ENCODE measurements at regions not wholly inside any gene's neighbourhood (a gene's known extent, or its start where the extent isn't known, plus 50 kb on each side); places are given as distances from the start of the nearest gene placed in this dataset.
"Not testable (repeated sequence)": the region's sequence is repeated elsewhere in the genome, so short reads cannot be mapped to it uniquely, and the experiment has no call there.

DNA sequence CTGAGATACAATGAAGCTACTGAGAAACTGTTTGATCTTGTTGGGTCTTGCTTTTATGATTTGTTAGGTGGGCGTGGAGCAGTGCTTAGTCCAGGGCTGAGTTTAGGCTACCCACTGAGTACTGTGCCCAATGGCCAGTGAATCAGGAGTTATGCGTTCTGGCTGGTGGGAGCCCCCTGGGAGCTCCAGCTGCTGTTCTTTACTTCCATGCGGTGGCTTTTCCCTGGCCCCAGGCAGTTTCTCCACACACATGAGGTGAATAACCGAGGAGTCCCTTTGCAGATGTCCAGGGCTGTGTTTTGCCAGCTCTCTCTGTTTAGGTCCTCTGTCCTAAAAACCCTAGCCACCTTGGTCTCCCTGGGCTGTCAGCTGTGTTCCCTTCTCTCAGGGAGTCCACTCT is 106.5 kb downstream of the KLF13 start:
- H3K4me1 Mint-ChIP-seq: peaks cover 47% of the 10 kb centered on the region
- no peak overlapping the region for H3K4me3 Mint-ChIP-seq
- H3K27me3 Mint-ChIP-seq: no peaks in the 10 kb centered on the region
- H3K36me3 Mint-ChIP-seq (ENCODE audit: low read depth): no peaks in the 10 kb centered on the region
- no peaks in the 10 kb centered on the region for H3K9me3 ChIP-seq (ENCODE audit: control insufficient read depth, low read length, poor library complexity, severe bottlenecking)
- no peak for DNase-seq
- ATAC-seq: no peak
- H3K27ac Mint-ChIP-seq: peak overlapping the region; percentile 99

DNA sequence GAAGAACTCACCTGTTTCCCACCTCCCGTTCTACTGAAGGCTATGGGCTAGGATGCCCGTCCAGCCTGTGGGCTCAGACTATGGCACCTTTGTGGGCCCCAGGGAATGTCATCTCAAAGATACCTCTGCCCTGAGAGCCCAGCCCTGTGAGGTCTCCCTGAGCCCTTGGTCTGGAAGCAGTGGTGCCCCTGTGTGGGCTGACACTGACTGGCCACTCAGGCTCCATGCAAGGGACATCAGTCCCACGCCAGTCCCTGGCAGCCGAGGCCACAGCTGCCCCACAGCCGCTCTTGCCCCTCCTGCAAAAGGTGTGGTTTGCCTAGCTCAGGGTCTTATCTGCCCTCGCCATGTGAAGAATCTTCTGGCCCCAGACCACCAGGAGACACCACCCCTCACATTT is 106.9 kb downstream of the KLF13 start:
- peak overlapping the region; percentile 99 for H3K27ac Mint-ChIP-seq
- H3K9me3 ChIP-seq (ENCODE audit: control insufficient read depth, low read length, poor library complexity, severe bottlenecking): no peaks in the 10 kb centered on the region
- no peak for ATAC-seq
- H3K4me3 Mint-ChIP-seq: no peak overlapping the region
- peaks cover 51% of the 10 kb centered on the region for H3K4me1 Mint-ChIP-seq
- no peaks in the 10 kb centered on the region for H3K27me3 Mint-ChIP-seq
- no peaks in the 10 kb centered on the region for H3K36me3 Mint-ChIP-seq (ENCODE audit: low read depth)
- DNase-seq: no peak

DNA sequence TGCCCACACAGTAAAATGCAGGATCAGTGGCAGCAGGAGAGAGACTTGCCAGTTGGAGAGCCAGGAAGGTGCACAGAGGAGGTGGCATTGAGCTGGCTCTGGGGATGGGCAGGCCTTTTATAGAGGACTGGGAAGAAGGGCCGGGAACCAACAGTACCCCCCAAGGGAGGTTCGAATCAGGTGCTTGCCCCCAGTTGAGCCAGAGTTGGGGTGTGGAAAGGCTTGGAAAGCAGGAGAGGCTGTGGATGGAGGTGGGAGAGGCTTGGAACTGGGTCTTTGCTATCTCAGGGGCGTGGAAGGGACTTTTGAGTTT is 107.6 kb downstream of the KLF13 start:
- ATAC-seq (no peak), DNase-seq (no peak)
- Mint-ChIP-seq H3K4me1 (peaks cover 53% of the 10 kb centered on the region), H3K4me3 (peak overlapping the region; percentile 90), H3K27ac (peak overlapping the region; percentile 99), H3K36me3 (ENCODE audit: low read depth) (no peaks in the 10 kb centered on the region), H3K27me3 (no peaks in the 10 kb centered on the region)
- H3K9me3 ChIP-seq (ENCODE audit: control insufficient read depth, low read length, poor library complexity, severe bottlenecking): no peaks in the 10 kb centered on the region

DNA sequence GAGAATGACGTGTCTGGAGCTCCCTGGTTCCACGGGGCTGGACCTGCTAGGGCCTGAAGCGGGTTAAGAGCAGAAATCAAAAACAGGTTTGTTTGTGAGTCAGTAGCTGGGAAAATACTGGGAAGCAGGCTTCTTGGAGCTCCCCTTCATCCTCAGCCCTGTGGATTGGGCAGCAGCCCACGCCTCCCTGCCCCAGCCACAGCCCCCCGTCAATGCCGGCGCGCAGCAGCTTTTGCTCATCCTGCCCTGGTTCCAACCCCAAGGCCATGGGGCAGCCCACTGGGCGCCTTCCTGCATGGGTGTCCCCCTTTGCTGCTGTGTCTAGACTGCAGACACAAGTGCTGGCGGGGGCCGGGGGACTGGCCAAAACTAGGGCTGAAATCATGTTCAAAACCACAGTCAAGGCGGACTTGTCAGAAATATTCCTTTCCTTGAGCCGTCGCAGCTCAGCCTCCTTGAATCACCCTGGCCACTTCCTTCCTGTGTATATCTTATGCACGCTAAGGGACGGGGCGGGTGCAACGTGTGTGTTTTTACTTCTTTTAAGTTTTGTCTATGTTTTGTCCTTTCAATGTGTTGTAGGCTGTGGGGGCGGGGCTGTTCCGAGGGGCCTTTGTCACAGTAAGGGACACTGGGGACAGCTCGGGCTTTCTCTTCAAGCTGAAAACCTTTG is 108.1 kb downstream of the KLF13 start:
- H3K4me1 Mint-ChIP-seq: peaks cover 57% of the 10 kb centered on the region
- peak overlapping the region; percentile 90 for H3K4me3 Mint-ChIP-seq
- DNase-seq (peak; percentile 41 to 64 (median 56)), ATAC-seq (peak; percentile 73)
- no peaks in the 10 kb centered on the region for H3K36me3 Mint-ChIP-seq (ENCODE audit: low read depth)
- H3K27me3 Mint-ChIP-seq: no peaks in the 10 kb centered on the region
- H3K9me3 ChIP-seq (ENCODE audit: control insufficient read depth, low read length, poor library complexity, severe bottlenecking): no peaks in the 10 kb centered on the region
- H3K27ac Mint-ChIP-seq: peak overlapping the region; percentile 99

DNA sequence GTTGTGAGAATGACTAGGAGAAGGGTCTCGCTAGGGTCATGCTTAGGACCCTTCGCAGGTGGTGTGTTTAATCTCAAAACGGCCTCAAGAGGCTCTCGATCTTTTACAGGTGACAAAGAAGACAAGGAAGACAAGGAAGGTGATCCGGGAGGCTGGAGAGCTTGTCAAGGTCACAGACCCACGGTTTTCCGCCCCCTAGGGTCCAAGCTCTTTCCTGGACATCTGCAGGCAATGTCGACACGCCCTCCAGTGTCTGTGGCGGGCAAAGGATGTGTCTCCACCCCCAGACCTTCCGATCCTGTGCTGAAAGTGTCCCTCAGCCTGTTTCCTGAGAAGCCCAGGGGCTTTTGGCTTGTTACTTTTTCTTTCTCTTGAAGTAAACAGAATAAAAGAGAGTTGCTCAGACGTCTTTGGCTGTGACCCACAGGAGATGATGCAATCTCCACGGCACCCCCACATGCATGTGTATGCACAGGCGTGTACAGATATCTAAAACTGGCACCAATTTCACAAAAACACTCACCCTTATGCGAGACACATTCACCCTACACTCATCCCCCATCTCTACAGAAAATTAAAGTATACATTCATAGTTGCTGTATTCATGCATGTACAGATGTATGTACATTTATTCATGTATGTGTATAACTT is 108.8 kb downstream of the KLF13 start:
- Mint-ChIP-seq H3K36me3 (ENCODE audit: low read depth) (no peaks in the 10 kb centered on the region), H3K4me3 (peak overlapping the region; percentile 90), H3K27me3 (no peaks in the 10 kb centered on the region), H3K4me1 (peaks cover 53% of the 10 kb centered on the region), H3K27ac (peak overlapping the region; percentile 99)
- no peaks in the 10 kb centered on the region for H3K9me3 ChIP-seq (ENCODE audit: control insufficient read depth, low read length, poor library complexity, severe bottlenecking)
- ATAC-seq (peak; percentile 82), DNase-seq (peak; percentile 39 to 56 (median 55))

DNA sequence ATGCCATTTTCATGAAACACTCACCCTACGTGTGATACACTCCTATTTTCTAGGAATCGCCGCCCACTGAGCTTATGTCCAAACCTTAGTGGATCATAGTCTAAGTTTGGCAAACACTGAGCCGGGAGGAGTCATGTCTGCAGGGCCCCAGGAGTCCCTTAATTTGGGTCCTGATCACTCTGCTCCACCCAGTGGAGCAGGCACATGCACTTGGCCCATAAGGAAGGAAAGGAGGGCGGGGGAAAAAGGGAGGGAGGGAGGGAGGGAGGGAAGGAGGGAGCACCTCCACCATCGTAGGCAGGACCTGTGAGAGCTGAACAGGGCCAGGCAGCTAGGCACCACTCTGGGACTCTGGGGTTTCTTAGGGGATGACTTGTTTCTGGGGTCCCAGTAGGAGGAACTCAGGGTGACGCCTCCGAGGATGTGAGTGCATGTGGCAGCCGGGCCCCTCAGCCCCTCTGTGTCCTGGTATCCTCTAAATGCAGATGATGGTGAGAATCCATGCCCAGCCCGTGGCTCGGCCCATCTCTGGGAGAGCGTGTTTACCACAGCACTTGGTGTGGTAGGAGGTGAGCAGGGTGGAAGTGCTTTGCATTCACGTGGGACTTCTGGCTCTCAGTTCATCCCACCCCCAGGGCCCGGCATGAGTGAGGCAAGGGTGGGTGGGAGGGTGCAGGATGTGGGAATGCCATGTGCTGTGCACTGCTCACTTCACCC is 109.4 kb downstream of the KLF13 start:
- H3K27ac Mint-ChIP-seq: peak overlapping the region; percentile 99
- no peaks in the 10 kb centered on the region for H3K27me3 Mint-ChIP-seq
- H3K4me3 Mint-ChIP-seq: peak overlapping the region; percentile 90
- no peaks in the 10 kb centered on the region for H3K9me3 ChIP-seq (ENCODE audit: control insufficient read depth, low read length, poor library complexity, severe bottlenecking)
- DNase-seq: no peak
- no peak for ATAC-seq
- H3K4me1 Mint-ChIP-seq: peaks cover 54% of the 10 kb centered on the region
- no peaks in the 10 kb centered on the region for H3K36me3 Mint-ChIP-seq (ENCODE audit: low read depth)

DNA sequence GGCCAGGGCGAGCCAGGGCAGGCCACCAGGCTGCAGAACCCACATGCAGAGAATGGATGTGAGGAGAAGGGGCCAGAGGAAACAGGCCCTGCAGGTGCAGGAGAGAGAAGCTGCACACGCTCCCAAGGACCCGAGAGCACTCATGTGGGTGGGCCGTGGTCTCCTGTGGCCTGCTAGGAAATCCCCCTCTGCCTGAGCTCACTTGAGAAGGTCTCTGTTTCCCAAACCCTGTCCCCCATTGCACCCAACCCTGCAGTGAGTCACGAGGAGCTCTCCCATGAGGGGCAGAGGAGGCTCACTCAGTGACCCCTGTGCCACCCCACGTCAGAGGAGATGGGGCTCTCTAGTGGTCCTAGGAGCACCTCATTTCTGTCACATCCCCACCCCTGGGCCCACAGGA is 111.1 kb downstream of the KLF13 start:
- ATAC-seq (no peak), DNase-seq (peak in 1 of 3 donors; percentile 22)
- Mint-ChIP-seq H3K4me1 (peaks cover 57% of the 10 kb centered on the region), H3K27me3 (no peaks in the 10 kb centered on the region), H3K4me3 (peak overlapping the region; percentile 21), H3K36me3 (ENCODE audit: low read depth) (no peaks in the 10 kb centered on the region), H3K27ac (peak overlapping the region; percentile 99)
- H3K9me3 ChIP-seq (ENCODE audit: control insufficient read depth, low read length, poor library complexity, severe bottlenecking): no peaks in the 10 kb centered on the region

DNA sequence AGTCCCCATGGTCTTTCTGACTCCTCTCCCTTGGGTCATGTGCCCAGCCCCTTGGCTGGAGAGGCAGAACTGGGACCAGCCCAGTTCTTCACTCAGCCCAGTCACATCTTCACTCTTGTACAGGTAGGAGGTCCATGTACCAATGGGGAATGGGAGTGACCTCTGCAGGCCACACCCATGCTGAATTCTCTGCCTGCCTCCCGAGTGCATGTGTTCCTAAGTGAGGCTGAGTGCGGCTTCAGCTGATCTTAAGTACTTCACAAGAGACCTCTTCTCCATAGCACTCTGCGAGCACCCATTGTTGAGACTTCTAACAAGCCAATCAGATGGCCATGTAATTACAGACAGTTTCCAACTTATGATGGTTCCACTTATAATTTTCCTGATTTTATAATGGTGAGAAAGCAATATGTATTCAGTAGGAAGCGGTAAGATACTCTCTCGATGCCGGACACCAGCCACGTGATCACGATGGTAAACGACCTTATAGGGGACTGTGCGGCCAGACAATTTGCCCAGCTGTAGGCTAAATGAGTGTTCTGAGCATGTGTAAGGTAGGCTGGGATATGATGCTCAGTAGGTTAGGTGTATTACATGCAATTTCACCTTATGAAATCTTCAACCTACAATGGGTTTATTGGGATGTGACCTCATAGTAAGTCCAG is 112.1 kb downstream of the KLF13 start:
- DNase-seq (no peak), ATAC-seq (no peak)
- H3K27me3 Mint-ChIP-seq: no peaks in the 10 kb centered on the region
- H3K27ac Mint-ChIP-seq: peak overlapping the region; percentile 99
- H3K4me3 Mint-ChIP-seq: peak overlapping the region; percentile 52
- H3K9me3 ChIP-seq (ENCODE audit: control insufficient read depth, low read length, poor library complexity, severe bottlenecking): no peaks in the 10 kb centered on the region
- H3K36me3 Mint-ChIP-seq (ENCODE audit: low read depth): no peaks in the 10 kb centered on the region
- peaks cover 56% of the 10 kb centered on the region for H3K4me1 Mint-ChIP-seq

DNA sequence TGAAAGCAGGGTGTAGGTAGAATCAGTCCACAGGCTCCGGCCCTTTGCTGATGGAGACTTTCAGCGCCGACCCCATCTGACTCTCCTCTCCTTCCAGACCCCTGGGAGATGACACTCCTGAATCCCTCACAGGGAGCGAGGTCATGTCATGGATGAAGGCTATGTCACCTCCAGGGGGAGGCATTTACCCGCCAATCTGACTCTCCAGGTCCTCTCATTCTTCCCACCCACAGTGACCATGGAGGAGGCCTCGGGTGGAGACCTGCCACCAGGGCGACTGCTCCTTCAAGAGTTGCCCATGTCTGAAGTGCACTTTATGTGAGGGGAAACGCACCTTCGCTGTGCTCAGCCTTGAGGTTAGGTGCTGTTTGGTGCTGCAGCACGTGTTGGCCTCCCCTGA is 112.7 kb downstream of the KLF13 start:
- no peak overlapping the region for H3K4me3 Mint-ChIP-seq
- H3K27ac Mint-ChIP-seq: peak overlapping the region; percentile 99

DNA sequence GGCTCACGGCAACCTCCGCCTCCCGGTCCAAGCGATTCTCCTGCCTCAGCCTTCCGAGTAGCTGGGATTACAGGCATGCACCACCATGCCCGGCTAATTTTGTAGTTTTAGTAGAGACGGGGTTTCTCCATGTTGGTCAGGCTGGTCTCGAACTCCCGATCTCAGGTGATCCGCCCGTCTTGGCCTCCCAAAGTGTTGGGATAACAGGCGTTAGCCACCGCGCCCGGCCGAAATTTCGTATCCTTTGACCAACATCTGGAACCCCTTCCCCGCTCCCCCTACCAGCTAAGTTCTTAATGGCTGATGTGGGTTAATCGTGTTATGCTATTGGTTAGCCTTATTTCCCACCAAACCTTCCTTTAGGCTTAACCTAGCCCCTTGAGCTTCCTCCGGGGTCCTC is 113.6 kb downstream of the KLF13 start:
- ATAC-seq; H3K36me3 Mint-ChIP-seq (ENCODE audit: low read depth); H3K9me3 ChIP-seq (ENCODE audit: control insufficient read depth, low read length, poor library complexity, severe bottlenecking); H3K27me3 Mint-ChIP-seq; DNase-seq: not testable (repeated sequence)
- Mint-ChIP-seq H3K4me3 (peak overlapping the region; percentile 62), H3K4me1 (peaks cover 44% of the 10 kb centered on the region), H3K27ac (peak overlapping the region; percentile 99)

More for the DNA sequence above, 112.7 kb downstream of the KLF13 start:
- Mint-ChIP-seq H3K27me3 (no peaks in the 10 kb centered on the region), H3K4me1 (peaks cover 53% of the 10 kb centered on the region), H3K36me3 (ENCODE audit: low read depth) (no peaks in the 10 kb centered on the region)
- H3K9me3 ChIP-seq (ENCODE audit: control insufficient read depth, low read length, poor library complexity, severe bottlenecking): no peaks in the 10 kb centered on the region
- no peak for DNase-seq
- ATAC-seq: no peak

DNA sequence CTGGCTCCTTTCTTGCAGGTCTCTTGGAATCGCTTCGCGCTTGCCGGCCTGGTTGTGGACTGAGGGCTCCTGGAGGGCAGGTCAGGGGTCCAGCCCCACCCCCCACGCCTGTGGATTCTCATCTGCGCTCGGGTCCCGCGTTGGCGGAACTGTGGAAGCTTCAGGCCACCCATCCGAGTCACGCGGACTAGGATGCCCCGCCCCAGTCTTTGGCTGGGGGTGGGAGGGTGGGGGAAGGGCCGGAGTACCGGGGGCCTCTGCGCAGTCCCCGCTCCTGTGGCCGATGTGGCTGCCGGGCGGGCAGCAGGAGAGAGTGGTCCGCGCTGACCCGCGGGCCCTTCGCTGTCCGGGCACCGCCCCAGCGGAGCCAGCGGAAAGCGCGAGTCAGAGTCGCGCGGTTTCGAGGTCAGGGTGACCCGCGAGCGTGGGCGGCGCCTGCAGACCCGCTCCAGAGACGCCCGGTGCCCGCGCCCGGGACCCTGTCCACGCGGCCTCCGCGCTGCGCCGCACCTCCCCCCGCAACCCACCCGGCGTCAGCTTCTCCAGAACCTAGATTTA is 114.2 kb downstream of the KLF13 start:
- Mint-ChIP-seq H3K4me3 (peak overlapping the region; percentile 75), H3K36me3 (ENCODE audit: low read depth) (no peaks in the 10 kb centered on the region), H3K4me1 (peaks cover 40% of the 10 kb centered on the region), H3K27ac (no peak overlapping the region), H3K27me3 (no peaks in the 10 kb centered on the region)
- no peaks in the 10 kb centered on the region for H3K9me3 ChIP-seq (ENCODE audit: control insufficient read depth, low read length, poor library complexity, severe bottlenecking)
- peak; percentile 46 for ATAC-seq
- DNase-seq: no peak

DNA sequence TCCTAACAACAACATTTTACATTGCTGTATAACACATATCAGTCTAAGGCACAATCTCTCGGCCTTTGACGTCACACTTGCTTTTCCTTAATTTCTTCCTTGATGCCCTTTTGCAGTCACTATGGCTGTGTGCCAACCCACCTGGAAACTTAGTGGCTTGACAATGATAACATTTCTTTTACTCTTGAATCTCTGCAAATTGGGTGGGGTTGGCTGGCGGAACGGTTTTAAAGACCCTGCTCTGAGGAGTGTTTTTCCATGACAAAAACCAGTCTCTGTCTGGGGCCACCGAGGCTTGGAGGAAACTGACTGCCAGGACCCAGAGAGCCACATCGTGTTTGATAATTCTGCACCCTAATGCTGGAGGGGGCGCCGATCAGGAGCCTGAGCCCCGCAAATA is 115.6 kb downstream of the KLF13 start:
- Mint-ChIP-seq H3K4me1 (peaks cover 31% of the 10 kb centered on the region), H3K27me3 (no peaks in the 10 kb centered on the region), H3K27ac (peak overlapping the region; percentile 34)

DNA sequence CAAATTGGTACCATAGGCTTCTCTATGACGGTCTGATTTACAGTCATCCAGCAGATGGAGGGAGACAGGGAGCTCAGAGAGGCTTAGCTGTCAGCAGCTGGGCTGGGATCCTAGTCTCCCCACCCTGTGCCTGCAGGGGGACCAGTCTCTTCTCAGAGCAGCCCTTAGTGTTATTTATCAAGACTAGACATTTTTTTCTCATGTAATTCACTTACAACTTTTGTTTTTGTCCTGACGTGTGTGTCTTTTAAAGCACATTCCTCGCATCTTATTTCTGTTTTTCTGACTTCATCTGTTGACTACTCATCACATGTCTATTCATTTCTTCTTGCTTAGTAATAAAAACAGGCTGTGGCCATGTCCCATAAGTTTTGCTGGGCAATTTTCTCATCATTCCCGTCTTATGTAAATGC is 116.1 kb downstream of the KLF13 start:
- ATAC-seq (no peak), DNase-seq (no peak)
- Mint-ChIP-seq H3K4me3 (no peak overlapping the region), H3K4me1 (peaks cover 28% of the 10 kb centered on the region), H3K27ac (peak overlapping the region; percentile 34), H3K27me3 (no peaks in the 10 kb centered on the region), H3K36me3 (ENCODE audit: low read depth) (no peaks in the 10 kb centered on the region)
- no peaks in the 10 kb centered on the region for H3K9me3 ChIP-seq (ENCODE audit: control insufficient read depth, low read length, poor library complexity, severe bottlenecking)

More for the DNA sequence above, 115.6 kb downstream of the KLF13 start:
- Mint-ChIP-seq H3K4me3 (peak overlapping the region; percentile 75), H3K36me3 (ENCODE audit: low read depth) (no peaks in the 10 kb centered on the region)
- DNase-seq: no peak
- no peaks in the 10 kb centered on the region for H3K9me3 ChIP-seq (ENCODE audit: control insufficient read depth, low read length, poor library complexity, severe bottlenecking)
- no peak for ATAC-seq

Measured in T-helper 17 cell (primary cell).